HL-60 (cell line): ENCODE measurements at regions not wholly inside any gene's neighbourhood (a gene's known extent, or its start where the extent isn't known, plus 50 kb on each side); places are given as distances from the start of the nearest gene placed in this dataset.

Experiments used
- DNase-seq, 2 experiments: peaks; one replicate each; pipeline ENCODE4 v3.0.0-alpha.2; 2010 to 2020; ENCODE audit warnings: low read depth in 1 of 2, low spot score in 1 of 2
- H3K27ac ChIP-seq: fragments of 250-450 bp; sonication (Bioruptor Pico); replicated peaks from 2 replicates; pipeline ENCODE4 v1.5.1; 2020; ENCODE audit warnings: mild to moderate bottlenecking, moderate library complexity
- H3K27me3 ChIP-seq: fragments of 250-450 bp; sonication (Bioruptor Pico); 2 replicates; pipeline ENCODE4 v1.5.1; 2021; ENCODE audit warnings: mild to moderate bottlenecking, moderate library complexity; ENCODE audit not compliant: insufficient read depth, poor library complexity, severe bottlenecking
- H3K4me3 ChIP-seq: replicated peaks from 2 replicates; pipeline ENCODE4 v1.5.1; 2011; ENCODE audit warnings: mild to moderate bottlenecking, control low read depth, low read length; ENCODE audit not compliant: insufficient read depth
- GABPA ChIP-seq: IDR thresholded peaks from 2 replicates; pipeline ENCODE4 v1.6.1; 2012; ENCODE audit warnings: low read depth
- POLR2AphosphoS5 ChIP-seq: IDR thresholded peaks from 2 replicates; pipeline ENCODE4 v1.6.1; 2012; ENCODE audit warnings: low read depth
- SPI1 ChIP-seq: IDR thresholded peaks from 2 replicates; pipeline ENCODE4 v1.6.1; 2012; ENCODE audit warnings: low read depth, mild to moderate bottlenecking, borderline replicate concordance
- TF ChIP-seq, protein P1 (sequence below): IDR thresholded peaks from 2 replicates; pipeline ENCODE4 v1.6.1; 2012; ENCODE audit warnings: low read depth; ENCODE audit not compliant: insufficient replicate concordance
- TF ChIP-seq, protein P2 (sequence below): IDR thresholded peaks from one replicate; pipeline ENCODE4 v1.5.1; 2011; ENCODE audit warnings: low read length, control low read depth, inconsistent platforms; ENCODE audit not compliant: insufficient read depth

DNA sequence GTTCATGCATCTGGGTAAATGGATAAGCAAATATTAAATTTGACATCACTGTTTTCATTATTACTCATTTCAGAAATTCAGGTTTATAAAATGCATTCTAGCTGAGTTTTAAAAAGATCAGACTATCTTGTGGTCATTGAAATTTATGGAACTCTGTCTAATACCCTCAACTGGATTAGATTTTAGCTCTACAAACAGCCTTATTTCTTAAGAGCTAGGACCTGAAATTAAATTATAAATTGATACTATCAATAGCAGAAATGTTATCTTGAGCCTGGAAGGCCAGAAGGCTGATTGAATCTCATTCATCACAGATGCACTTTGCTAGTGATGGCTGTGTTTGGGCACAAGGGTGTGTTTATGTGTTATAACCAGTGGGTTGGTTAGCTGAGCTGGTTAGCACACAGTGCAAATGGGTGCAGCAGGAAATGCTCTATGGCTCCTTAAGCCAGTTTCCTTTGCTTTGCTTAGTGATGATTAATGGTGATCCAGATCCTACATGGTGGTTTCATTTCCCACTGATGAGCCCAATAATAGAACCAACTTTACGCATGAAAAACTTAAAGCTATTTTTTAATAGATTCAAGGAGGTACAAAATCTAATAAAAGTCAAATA lies 310.8 kb upstream of the KLF12 start:
- TF ChIP-seq, protein P1, sequence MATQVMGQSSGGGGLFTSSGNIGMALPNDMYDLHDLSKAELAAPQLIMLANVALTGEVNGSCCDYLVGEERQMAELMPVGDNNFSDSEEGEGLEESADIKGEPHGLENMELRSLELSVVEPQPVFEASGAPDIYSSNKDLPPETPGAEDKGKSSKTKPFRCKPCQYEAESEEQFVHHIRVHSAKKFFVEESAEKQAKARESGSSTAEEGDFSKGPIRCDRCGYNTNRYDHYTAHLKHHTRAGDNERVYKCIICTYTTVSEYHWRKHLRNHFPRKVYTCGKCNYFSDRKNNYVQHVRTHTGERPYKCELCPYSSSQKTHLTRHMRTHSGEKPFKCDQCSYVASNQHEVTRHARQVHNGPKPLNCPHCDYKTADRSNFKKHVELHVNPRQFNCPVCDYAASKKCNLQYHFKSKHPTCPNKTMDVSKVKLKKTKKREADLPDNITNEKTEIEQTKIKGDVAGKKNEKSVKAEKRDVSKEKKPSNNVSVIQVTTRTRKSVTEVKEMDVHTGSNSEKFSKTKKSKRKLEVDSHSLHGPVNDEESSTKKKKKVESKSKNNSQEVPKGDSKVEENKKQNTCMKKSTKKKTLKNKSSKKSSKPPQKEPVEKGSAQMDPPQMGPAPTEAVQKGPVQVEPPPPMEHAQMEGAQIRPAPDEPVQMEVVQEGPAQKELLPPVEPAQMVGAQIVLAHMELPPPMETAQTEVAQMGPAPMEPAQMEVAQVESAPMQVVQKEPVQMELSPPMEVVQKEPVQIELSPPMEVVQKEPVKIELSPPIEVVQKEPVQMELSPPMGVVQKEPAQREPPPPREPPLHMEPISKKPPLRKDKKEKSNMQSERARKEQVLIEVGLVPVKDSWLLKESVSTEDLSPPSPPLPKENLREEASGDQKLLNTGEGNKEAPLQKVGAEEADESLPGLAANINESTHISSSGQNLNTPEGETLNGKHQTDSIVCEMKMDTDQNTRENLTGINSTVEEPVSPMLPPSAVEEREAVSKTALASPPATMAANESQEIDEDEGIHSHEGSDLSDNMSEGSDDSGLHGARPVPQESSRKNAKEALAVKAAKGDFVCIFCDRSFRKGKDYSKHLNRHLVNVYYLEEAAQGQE = no peak
- TF ChIP-seq SPI1 = no peak
- TF ChIP-seq, protein P2, sequence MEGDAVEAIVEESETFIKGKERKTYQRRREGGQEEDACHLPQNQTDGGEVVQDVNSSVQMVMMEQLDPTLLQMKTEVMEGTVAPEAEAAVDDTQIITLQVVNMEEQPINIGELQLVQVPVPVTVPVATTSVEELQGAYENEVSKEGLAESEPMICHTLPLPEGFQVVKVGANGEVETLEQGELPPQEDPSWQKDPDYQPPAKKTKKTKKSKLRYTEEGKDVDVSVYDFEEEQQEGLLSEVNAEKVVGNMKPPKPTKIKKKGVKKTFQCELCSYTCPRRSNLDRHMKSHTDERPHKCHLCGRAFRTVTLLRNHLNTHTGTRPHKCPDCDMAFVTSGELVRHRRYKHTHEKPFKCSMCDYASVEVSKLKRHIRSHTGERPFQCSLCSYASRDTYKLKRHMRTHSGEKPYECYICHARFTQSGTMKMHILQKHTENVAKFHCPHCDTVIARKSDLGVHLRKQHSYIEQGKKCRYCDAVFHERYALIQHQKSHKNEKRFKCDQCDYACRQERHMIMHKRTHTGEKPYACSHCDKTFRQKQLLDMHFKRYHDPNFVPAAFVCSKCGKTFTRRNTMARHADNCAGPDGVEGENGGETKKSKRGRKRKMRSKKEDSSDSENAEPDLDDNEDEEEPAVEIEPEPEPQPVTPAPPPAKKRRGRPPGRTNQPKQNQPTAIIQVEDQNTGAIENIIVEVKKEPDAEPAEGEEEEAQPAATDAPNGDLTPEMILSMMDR = no peak
- no peak for TF ChIP-seq POLR2AphosphoS5
- TF ChIP-seq GABPA = no peak
- no peak for DNase-seq
- H3K27ac ChIP-seq = no peak overlapping the region
- no peak overlapping the region for H3K4me3 ChIP-seq
- peaks cover 2% of the 10 kb centered on the region for H3K27me3 ChIP-seq

DNA sequence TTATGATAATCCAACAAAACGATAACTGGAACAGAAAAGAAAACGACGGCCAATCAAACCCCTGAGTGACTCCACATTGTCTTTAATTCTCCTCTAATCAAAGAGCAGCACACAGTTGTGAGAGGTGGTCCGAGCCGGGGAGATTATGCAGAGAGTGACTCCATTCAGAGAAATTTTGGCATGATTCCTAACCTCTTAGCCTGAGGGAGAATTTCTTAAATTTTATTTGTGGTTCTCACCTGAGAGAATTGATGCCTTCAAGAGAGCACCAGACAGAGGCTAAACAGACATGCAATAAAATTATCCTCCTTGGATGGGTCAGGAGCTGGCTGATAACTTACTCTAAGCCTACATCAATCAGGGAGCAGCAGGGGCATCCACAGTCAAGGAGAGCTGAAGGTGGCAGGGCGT lies 310.0 kb upstream of the KLF12 start:
- no peak for DNase-seq
- TF ChIP-seq, protein P1 = no peak
- TF ChIP-seq, protein P2 = no peak
- no peak for TF ChIP-seq SPI1
- no peak for TF ChIP-seq GABPA
- TF ChIP-seq POLR2AphosphoS5 = no peak
- H3K27ac ChIP-seq = no peak overlapping the region
- no peak overlapping the region for H3K4me3 ChIP-seq
- peaks cover 2% of the 10 kb centered on the region for H3K27me3 ChIP-seq

DNA sequence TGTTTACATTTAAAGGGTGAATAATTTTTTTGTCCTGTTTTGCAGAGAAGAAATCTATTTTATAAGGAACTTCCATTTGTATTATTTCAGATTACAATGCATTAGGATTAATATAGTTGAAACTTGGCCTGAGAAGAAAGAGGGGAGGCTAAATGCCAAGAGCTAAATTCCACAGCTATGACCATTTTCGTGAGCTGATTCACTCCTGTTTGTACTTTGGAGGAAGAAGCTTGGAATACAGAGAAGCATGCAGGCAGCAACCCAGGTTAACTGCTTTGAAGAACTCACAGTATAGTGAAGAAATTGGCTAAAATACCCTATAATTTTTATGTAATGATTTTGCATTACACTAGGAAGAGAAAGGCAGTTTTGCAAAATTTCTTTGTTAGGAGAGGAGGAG lies 309.4 kb upstream of the KLF12 start:
- H3K27ac ChIP-seq = no peak overlapping the region
- DNase-seq = no peak

More for the DNA sequence above, 309.4 kb upstream of the KLF12 start:
- TF ChIP-seq POLR2AphosphoS5 (no peak), GABPA (no peak), SPI1 (no peak)
- TF ChIP-seq, protein P2 = no peak
- TF ChIP-seq, protein P1 = no peak
- Histone ChIP-seq H3K4me3 (no peak overlapping the region), H3K27me3 (peaks cover 2% of the 10 kb centered on the region)
